HG02973 (cell line): ENCODE measurements at regions not wholly inside any gene's neighbourhood (a gene's known extent, or its start where the extent isn't known, plus 50 kb on each side); places are given as distances from the start of the nearest gene placed in this dataset.
"Not testable (repeated sequence)": the region's sequence is repeated elsewhere in the genome, so short reads cannot be mapped to it uniquely, and the experiment has no call there.

Source experiments
- ATAC-seq: cut with Tn5 transposase; IDR thresholded peaks from one replicate; pipeline ENCODE4 v1.9.1; 2021; ENCODE audit warnings: moderate library complexity; ENCODE audit not compliant: unreplicated experiment

GRCh38 chr21:7743940-7744339, 2777.4 kb upstream of the TPTE start:
- ATAC-seq: not testable (repeated sequence)

- peak; percentile 93 for ATAC-seq
These were observed 2776.8 kb upstream of the TPTE start for GRCh38 chr21:7744406-7745099.

GRCh38 chr21:7745100-7745450, 2776.3 kb upstream of the TPTE start:
- ATAC-seq: peak; percentile 53

GRCh38 chr21:7747964-7748363, 2773.4 kb upstream of the TPTE start:
- not testable (repeated sequence) for ATAC-seq

GRCh38 chr21:7752611-7753010, 2768.8 kb upstream of the TPTE start:
- ATAC-seq: not testable (repeated sequence)

- ATAC-seq: peak; percentile 84
These were observed 2768.0 kb upstream of the TPTE start for GRCh38 chr21:7753380-7753877.

GRCh38 chr21:7769985-7770384, 2751.4 kb upstream of the TPTE start:
- ATAC-seq: not testable (repeated sequence)

GRCh38 chr21:7774219-7774618, 2747.2 kb upstream of the TPTE start:
- ATAC-seq: not testable (repeated sequence)

- ATAC-seq: not testable (repeated sequence)
These were observed 2745.9 kb upstream of the TPTE start for GRCh38 chr21:7775327-7775984.

GRCh38 chr21:7776035-7776434, 2745.3 kb upstream of the TPTE start:
- ATAC-seq: not testable (repeated sequence)

GRCh38 chr21:7776622-7777021, 2744.8 kb upstream of the TPTE start:
- ATAC-seq: not testable (repeated sequence)

- ATAC-seq: not testable (repeated sequence)
These were observed 2744.1 kb upstream of the TPTE start for GRCh38 chr21:7777289-7777688.

- ATAC-seq: not testable (repeated sequence)
These were observed 2733.8 kb upstream of the TPTE start for GRCh38 chr21:7787427-7788078.

GRCh38 chr21:7793797-7794196, 2727.6 kb upstream of the TPTE start:
- ATAC-seq: not testable (repeated sequence)

- not testable (repeated sequence) for ATAC-seq
These were observed 2724.1 kb upstream of the TPTE start for GRCh38 chr21:7797328-7797727.

- not testable (repeated sequence) for ATAC-seq
These were observed 2722.9 kb upstream of the TPTE start for GRCh38 chr21:7798446-7798845.

- not testable (repeated sequence) for ATAC-seq
These were observed 2721.7 kb upstream of the TPTE start for GRCh38 chr21:7799697-7800096.

- not testable (repeated sequence) for ATAC-seq
These were observed 2707.9 kb upstream of the TPTE start for GRCh38 chr21:7813475-7813874.

GRCh38 chr21:7817013-7817412, 2704.4 kb upstream of the TPTE start:
- not testable (repeated sequence) for ATAC-seq

GRCh38 chr21:7819301-7819700, 2702.1 kb upstream of the TPTE start:
- not testable (repeated sequence) for ATAC-seq

- ATAC-seq: not testable (repeated sequence)
These were observed 2695.8 kb upstream of the TPTE start for GRCh38 chr21:7825627-7826026.

GRCh38 chr21:7826174-7826573, 2695.2 kb upstream of the TPTE start:
- not testable (repeated sequence) for ATAC-seq
